GM21825 (cell line): ENCODE measurements at regions not wholly inside any gene's neighbourhood (a gene's known extent, or its start where the extent isn't known, plus 50 kb on each side); places are given as distances from the start of the nearest gene placed in this dataset.
"Not testable (repeated sequence)": the region's sequence is repeated elsewhere in the genome, so short reads cannot be mapped to it uniquely, and the experiment has no call there.

Experiments
- ATAC-seq: cut with Tn5 transposase; IDR thresholded peaks from one replicate; pipeline ENCODE4 v1.9.1; 2021; ENCODE audit warnings: mild to moderate bottlenecking, moderate library complexity; ENCODE audit not compliant: unreplicated experiment

GRCh38 chr1:166691476-166691875 is 147.8 kb upstream of the POGK start:
- no peak for ATAC-seq

GRCh38 chr1:166692346-166692745 is 146.9 kb upstream of the POGK start:
- no peak for ATAC-seq

GRCh38 chr1:166693158-166693557 is 146.1 kb upstream of the POGK start:
- ATAC-seq, result no peak

GRCh38 chr1:166693673-166694297 is 145.5 kb upstream of the POGK start:
- no peak for ATAC-seq

GRCh38 chr1:166695115-166695514 is 144.2 kb upstream of the POGK start:
- ATAC-seq, result no peak

- ATAC-seq, result not testable (repeated sequence)
These were observed 143.4 kb upstream of the POGK start for GRCh38 chr1:166695834-166696233.

GRCh38 chr1:166698771-166699170 is 140.5 kb upstream of the POGK start:
- no peak for ATAC-seq

- ATAC-seq, result no peak
These were observed 139.7 kb upstream of the POGK start for GRCh38 chr1:166699613-166700012.

- no peak for ATAC-seq
These were observed 138.6 kb upstream of the POGK start for GRCh38 chr1:166700696-166701095.

GRCh38 chr1:166701603-166702100 is 137.6 kb upstream of the POGK start:
- no peak for ATAC-seq

GRCh38 chr1:166703141-166703540 is 136.1 kb upstream of the POGK start:
- no peak for ATAC-seq

GRCh38 chr1:166703726-166704462 is 135.4 kb upstream of the POGK start:
- no peak for ATAC-seq

GRCh38 chr1:166705376-166706289 is 133.6 kb upstream of the POGK start:
- no peak for ATAC-seq

- ATAC-seq, result no peak
These were observed 122.7 kb upstream of the POGK start for GRCh38 chr1:166716620-166717019.

GRCh38 chr1:166721145-166721544 is 118.1 kb upstream of the POGK start:
- no peak for ATAC-seq

GRCh38 chr1:166730299-166730888 is 108.9 kb upstream of the POGK start:
- no peak for ATAC-seq

- no peak for ATAC-seq
These were observed 101.1 kb upstream of the POGK start for GRCh38 chr1:166738140-166738539.

- ATAC-seq, result no peak
These were observed 100.4 kb upstream of the POGK start for GRCh38 chr1:166738873-166739272.

- no peak for ATAC-seq
These were observed 98.5 kb upstream of the POGK start for GRCh38 chr1:166740668-166741276.

- ATAC-seq, result no peak
These were observed 76.0 kb upstream of the POGK start for GRCh38 chr1:166763318-166763717.

GRCh38 chr1:166766942-166767341 is 72.3 kb upstream of the POGK start:
- ATAC-seq, result no peak
